Spinal cord (tissue), 9 donors: ENCODE measurements at regions not wholly inside any gene's neighbourhood (a gene's known extent, or its start where the extent isn't known, plus 50 kb on each side); places are given as distances from the start of the nearest gene placed in this dataset.

Source experiments
- DNase-seq, 6 donors: peaks; one replicate each; pipeline versions ENCODE4 v3.0.0 to v3.0.0-alpha.2; 2013 to 2015; ENCODE audit warnings: low spot score in 6 of 6, low read depth in 4 of 6
- H3K27ac ChIP-seq: one replicate; pipeline ENCODE4 v1.5.1; 2013; ENCODE audit warnings: low read depth, low read length, control low read depth
- H3K27me3 ChIP-seq: one replicate; pipeline ENCODE4 v1.6.1; 2013; ENCODE audit warnings: low read length; ENCODE audit not compliant: control insufficient read depth, insufficient read depth
- H3K36me3 ChIP-seq: one replicate; pipeline ENCODE4 v1.6.1; 2013; ENCODE audit warnings: low read length; ENCODE audit not compliant: control insufficient read depth, insufficient read depth
- H3K4me1 ChIP-seq: one replicate; pipeline ENCODE4 v1.6.1; 2013; ENCODE audit warnings: low read length; ENCODE audit not compliant: control insufficient read depth, insufficient read depth
- H3K4me3 ChIP-seq: one replicate; pipeline ENCODE4 v1.5.1; 2013; ENCODE audit warnings: low read depth, low read length, control low read depth
- H3K9me3 ChIP-seq: one replicate; pipeline ENCODE4 v1.6.1; 2013; ENCODE audit warnings: low read length; ENCODE audit not compliant: control insufficient read depth, insufficient read depth
- WGBS: methylation state at CpG from one replicate; pipeline ENCODE4 v1.1.5; 2013; ENCODE audit warnings: missing lambda C conversion rate; ENCODE audit not compliant: insufficient coverage; 5-methylcytosine and 5-hydroxymethylcytosine counted together
- donor health status: healthy.

DNA sequence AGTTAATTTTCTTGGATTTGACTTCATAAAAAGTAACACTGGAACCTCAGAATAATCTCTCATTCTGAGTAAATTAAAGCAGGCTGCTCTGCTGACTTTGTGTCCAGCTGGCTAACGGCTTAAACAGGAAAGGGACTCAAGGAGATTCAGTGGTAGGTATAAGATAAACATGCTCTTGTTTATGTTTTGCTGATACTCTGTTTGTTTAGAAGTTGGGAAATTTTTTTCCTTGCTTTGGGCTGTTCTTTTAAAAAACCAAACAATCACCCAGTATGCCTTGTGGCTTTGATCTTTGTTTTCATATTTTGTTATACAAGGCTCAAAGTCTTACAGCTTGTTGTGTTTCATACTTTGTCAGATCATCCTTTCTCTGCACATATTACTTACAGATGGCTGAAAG lies 237.6 kb upstream of the RIOK2 start:
- Histone ChIP-seq H3K4me1 (no peaks in the 10 kb centered on the region), H3K36me3 (no peaks in the 10 kb centered on the region), H3K4me3 (no peak overlapping the region), H3K9me3 (no peaks in the 10 kb centered on the region), H3K27ac (no peak overlapping the region), H3K27me3 (no peaks in the 10 kb centered on the region)
- no CpG with 5 or more reads among the region's 1 CpG for WGBS
- peak in 1 of 6 donors; percentile 7 for DNase-seq

DNA sequence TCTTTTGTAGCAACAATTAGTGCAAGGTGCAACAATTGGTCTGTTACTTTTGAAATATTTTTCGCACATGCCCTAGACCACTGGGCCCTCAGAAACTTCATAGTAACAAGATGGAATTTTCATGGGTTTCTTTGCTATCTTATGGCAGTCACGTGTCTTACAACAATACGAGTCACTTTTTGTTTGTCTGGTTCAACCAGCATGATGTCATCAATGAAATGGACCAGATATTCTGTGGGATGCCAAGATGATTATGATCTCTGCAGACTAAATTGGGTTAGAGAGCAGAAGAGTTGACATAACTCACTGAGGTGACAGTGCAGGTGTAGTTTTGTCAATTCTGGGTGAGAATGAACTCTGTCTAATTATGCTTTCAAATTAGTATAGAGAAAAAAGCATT lies 239.6 kb upstream of the RIOK2 start:
- peaks cover 1% of the 10 kb centered on the region for H3K9me3 ChIP-seq
- DNase-seq, result no peak
- no peak overlapping the region for H3K27ac ChIP-seq
- 96% methylated on average over 3 of the region's 3 CpGs for WGBS
- no peaks in the 10 kb centered on the region for H3K4me1 ChIP-seq
- no peaks in the 10 kb centered on the region for H3K36me3 ChIP-seq
- H3K4me3 ChIP-seq, result no peak overlapping the region
- H3K27me3 ChIP-seq, result no peaks in the 10 kb centered on the region

DNA sequence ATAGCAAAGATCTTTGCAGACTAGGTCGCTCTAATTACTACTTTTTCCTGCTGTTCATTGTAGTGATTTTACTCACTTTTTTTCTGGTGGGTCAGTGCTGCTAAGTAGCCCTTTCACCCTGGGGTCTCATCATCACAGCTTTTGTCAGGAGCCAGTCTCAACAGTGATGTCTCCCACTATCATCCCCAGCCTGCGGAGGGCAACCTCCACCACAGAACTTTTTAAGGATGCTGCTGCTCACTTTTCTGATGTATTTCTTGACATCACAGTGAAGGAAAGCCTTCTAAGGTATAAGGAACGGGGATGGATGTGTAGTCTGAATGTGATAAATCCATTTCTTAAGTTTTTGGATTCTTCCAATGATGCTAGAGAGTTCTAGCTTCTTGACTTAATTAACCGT lies 242.5 kb upstream of the RIOK2 start:
- H3K36me3 ChIP-seq, result no peaks in the 10 kb centered on the region
- H3K27ac ChIP-seq, result no peak overlapping the region
- H3K4me3 ChIP-seq, result no peak overlapping the region
- no peak for DNase-seq
- WGBS, result 67% methylated on average over 1 of the region's 4 CpGs
- no peaks in the 10 kb centered on the region for H3K4me1 ChIP-seq
- peaks cover 1% of the 10 kb centered on the region for H3K9me3 ChIP-seq
- H3K27me3 ChIP-seq, result no peaks in the 10 kb centered on the region

DNA sequence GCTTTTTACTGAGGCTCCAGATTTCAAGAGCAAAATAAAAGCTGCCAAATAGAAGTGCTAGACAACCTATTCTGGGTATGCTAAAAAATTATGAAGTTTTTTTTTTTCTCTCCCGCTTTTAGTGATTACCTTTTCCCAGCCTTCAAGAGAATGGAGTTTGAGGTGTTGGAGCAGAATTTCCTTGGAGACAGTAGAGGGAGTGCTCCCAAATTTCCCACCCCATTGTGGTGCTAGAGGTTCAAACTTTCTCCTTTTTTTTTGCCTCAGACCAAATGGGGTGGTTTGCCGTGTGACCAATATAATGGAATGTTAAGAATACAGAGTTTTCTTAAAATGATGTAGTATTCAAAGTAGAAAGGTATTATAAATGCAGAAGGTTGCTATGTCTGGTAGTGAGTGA lies 244.2 kb upstream of the RIOK2 start:
- Histone ChIP-seq H3K36me3 (no peaks in the 10 kb centered on the region), H3K27me3 (no peaks in the 10 kb centered on the region), H3K4me1 (no peaks in the 10 kb centered on the region), H3K9me3 (peaks cover 1% of the 10 kb centered on the region), H3K27ac (no peak overlapping the region), H3K4me3 (no peak overlapping the region)
- WGBS, result no CpG with 5 or more reads among the region's 2 CpGs
- DNase-seq, result peak in 1 of 6 donors; percentile 14

DNA sequence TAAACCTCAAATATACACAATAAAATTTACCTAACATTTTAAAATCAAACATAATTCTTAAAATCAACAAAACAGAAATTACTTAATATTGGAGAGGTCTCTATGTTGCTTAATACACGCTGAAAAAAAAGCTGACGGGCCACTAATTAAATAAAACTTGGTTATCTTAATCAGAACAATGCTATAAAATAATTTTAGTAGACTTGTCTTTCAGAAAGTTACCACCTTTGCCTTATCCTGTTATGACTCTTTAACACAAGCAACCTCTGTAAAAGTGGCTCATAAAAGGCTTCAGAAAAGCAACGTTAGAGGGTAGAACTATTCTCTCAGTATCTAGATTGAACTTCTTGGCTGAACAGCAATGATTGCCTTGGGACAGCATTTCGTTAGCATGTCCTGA lies 251.0 kb upstream of the RIOK2 start:
- H3K4me1 ChIP-seq, result no peaks in the 10 kb centered on the region
- H3K27ac ChIP-seq, result no peak overlapping the region
- no peaks in the 10 kb centered on the region for H3K36me3 ChIP-seq
- H3K9me3 ChIP-seq, result no peaks in the 10 kb centered on the region
- H3K27me3 ChIP-seq, result no peaks in the 10 kb centered on the region
- no CpG with 5 or more reads among the region's 4 CpGs for WGBS
- no peak for DNase-seq
- no peak overlapping the region for H3K4me3 ChIP-seq

DNA sequence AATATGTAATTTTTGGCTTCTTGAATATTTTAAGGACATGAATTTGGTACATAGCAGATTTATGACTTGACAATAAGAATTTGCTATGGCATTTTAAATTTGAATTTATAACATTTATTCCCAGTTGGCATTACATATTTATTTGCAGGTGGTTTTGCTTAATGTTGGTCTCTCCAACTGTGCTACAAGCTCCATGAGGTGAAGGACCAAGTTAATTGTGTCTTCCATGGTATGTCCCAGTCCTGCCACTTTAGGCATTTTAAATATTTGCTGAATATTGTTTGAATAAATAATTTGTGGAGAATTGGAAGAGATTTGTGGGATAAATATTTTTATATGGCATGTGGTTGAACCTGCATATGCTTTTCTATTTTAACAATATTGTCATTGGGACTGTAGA lies 253.4 kb upstream of the RIOK2 start:
- H3K36me3 ChIP-seq, result no peaks in the 10 kb centered on the region
- no peak overlapping the region for H3K4me3 ChIP-seq
- H3K27me3 ChIP-seq, result no peaks in the 10 kb centered on the region
- H3K9me3 ChIP-seq, result no peaks in the 10 kb centered on the region
- H3K4me1 ChIP-seq, result no peaks in the 10 kb centered on the region
- DNase-seq, result no peak
- H3K27ac ChIP-seq, result no peak overlapping the region

DNA sequence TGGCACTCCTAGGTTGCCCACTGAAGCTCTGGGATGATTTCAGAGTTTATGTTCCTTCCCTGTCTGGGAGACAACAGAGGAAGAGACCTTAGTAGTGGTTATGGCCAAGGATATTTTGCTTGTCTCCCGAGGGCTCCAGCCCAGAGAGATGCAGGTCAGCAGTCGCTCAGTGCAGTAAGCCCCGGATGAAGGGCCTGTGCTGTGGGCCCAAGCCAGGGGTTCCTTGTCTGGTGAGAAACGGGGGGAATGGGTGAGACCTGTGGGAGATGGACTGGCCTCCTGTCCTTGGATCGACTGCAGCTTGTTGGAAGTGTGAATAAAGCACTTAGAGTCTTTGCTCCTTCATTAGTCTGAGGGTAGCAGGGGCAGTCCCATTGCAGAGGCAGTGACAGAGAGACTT lies 260.7 kb upstream of the RIOK2 start:
- 93% methylated on average over 5 of the region's 5 CpGs for WGBS
- H3K4me1 ChIP-seq, result no peaks in the 10 kb centered on the region
- peaks cover 4% of the 10 kb centered on the region for H3K9me3 ChIP-seq
- no peaks in the 10 kb centered on the region for H3K27me3 ChIP-seq
- no peak for DNase-seq
- no peaks in the 10 kb centered on the region for H3K36me3 ChIP-seq
- H3K4me3 ChIP-seq, result no peak overlapping the region
- H3K27ac ChIP-seq, result no peak overlapping the region

DNA sequence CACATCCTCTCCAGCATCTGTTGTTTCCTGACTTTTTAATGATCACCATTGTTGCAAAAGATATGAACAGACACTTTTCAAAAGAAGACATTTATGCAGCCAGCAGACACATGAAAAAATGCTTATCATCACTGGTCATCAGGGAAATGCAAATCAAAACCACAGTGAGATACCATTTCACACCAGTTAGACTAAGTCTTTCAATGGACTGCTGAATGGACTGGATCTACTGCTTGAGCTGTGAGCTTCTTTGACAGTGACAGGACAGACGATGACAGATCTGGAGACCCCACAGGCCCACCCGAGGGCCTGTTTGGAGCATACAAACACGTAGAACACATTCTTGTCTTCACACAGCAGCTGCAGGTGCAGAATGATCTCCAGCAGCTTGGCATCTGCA lies 266.1 kb upstream of the RIOK2 start:
- H3K36me3 ChIP-seq, result no peaks in the 10 kb centered on the region
- WGBS, result 56% methylated on average over 3 of the region's 3 CpGs
- H3K9me3 ChIP-seq, result peaks cover 2% of the 10 kb centered on the region
- H3K4me3 ChIP-seq, result no peak overlapping the region
- H3K27ac ChIP-seq, result no peak overlapping the region
- DNase-seq, result no peak
- H3K27me3 ChIP-seq, result no peaks in the 10 kb centered on the region
- H3K4me1 ChIP-seq, result no peaks in the 10 kb centered on the region

DNA sequence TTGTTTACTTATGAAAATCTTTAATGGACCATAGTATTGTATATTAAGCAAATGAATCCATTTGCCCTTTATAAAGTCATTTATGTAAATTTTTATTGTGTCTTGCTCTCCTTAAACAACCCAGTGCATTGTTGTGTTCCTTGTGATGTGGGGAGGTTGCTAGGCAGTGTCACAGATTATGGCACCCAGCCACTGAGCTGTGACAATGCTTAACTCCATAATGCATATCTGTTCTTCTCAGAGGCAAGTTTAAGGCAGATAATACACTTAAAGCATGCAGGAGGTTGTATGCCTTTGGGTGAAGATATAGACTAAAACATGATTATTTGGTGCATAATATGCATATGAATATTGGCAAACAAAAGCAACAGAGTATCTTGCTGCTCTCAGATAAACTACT lies 269.6 kb upstream of the RIOK2 start:
- H3K9me3 ChIP-seq, result no peaks in the 10 kb centered on the region
- DNase-seq, result peak in 2 of 6 donors; percentile 60 to 61
- H3K36me3 ChIP-seq, result no peaks in the 10 kb centered on the region

DNA sequence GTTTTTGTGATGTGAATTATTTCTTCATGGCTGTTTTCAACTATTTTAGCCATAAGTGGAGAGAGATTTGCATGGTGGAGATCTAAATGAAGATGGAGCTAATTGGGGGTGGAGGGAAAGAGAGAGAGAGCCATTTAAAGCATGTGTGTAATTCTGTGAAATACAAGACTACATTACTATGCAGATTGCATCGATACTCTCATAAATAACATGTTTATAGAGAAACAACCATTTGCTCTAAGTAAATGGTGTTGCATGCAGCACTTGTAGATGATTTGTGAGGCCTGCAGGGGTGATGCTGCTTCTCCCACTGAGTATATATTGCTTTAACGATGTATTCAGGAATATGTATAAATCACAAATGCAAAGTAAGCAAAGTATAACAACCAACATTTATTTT lies 270.2 kb upstream of the RIOK2 start:
- no peaks in the 10 kb centered on the region for H3K27me3 ChIP-seq
- no peaks in the 10 kb centered on the region for H3K36me3 ChIP-seq
- H3K9me3 ChIP-seq, result no peaks in the 10 kb centered on the region
- H3K27ac ChIP-seq, result no peak overlapping the region
- H3K4me1 ChIP-seq, result no peaks in the 10 kb centered on the region
- no peak overlapping the region for H3K4me3 ChIP-seq
- WGBS, result no CpG with 5 or more reads among the region's 2 CpGs
- DNase-seq, result peak in 2 of 6 donors; percentile 15 to 90

More for the DNA sequence above, 269.6 kb upstream of the RIOK2 start:
- Histone ChIP-seq H3K27ac (no peak overlapping the region), H3K4me1 (no peaks in the 10 kb centered on the region), H3K27me3 (no peaks in the 10 kb centered on the region), H3K4me3 (no peak overlapping the region)

DNA sequence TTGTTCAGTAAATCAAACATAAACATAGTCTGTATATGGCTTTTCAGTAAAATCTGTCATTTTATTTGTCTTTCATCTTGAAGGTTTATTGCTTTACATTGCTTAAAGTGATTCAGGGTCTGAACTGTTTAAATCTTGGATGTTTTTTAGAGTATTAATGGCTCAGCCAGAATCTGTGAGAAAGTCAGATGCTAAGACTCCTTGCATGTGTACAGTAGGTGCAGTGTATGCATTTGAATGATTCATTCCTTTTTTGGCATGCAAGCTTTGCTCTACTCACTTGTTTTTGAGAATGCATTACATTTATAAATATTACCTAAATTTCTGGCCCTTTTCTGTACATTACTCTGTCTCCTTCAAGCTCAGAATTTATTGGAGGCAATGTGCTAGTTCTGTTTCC lies 271.0 kb upstream of the RIOK2 start:
- Histone ChIP-seq H3K4me1 (no peaks in the 10 kb centered on the region), H3K9me3 (no peaks in the 10 kb centered on the region), H3K4me3 (no peak overlapping the region), H3K36me3 (no peaks in the 10 kb centered on the region), H3K27ac (no peak overlapping the region), H3K27me3 (no peaks in the 10 kb centered on the region)
- peak in 1 of 6 donors; percentile 32 for DNase-seq
